GM11168 (cell line): ENCODE measurements at regions not wholly inside any gene's neighbourhood (a gene's known extent, or its start where the extent isn't known, plus 50 kb on each side); places are given as distances from the start of the nearest gene placed in this dataset.
"Not testable (repeated sequence)": the region's sequence is repeated elsewhere in the genome, so short reads cannot be mapped to it uniquely, and the experiment has no call there.

Experiments used
- in situ Hi-C: fragments of 300-500 bp; cut with MboI; formaldehyde crosslinking; loops from one replicate; pipeline ENCODE4 v1.12.0; 2022; ENCODE audit warnings: low sequenced_read_pairs; ENCODE audit not compliant: unreplicated experiment

- in situ Hi-C loops = no loop called here
Measured at GRCh38 chr2:145918951-145919350, 1399.0 kb upstream of the ZEB2 start.

DNA sequence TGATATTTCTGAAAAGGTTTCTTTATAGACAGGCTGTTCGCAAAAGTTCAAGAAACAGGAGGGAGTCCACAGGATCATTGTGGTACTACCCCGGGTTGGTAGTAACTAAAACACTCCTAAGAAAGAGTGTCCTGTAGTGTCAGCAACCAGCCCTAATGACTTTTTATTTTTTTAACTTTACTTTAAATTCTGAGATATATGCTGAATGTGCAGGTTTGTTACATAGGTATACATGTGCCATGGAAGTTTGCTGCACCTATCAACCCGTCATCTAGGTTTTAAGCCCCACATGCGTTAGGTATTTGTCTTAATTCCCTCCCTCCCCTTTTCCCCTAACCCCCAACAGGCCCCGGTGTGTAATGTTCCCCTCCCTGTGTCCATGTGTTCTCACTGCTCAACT, 1396.9 kb upstream of the ZEB2 start:
- in situ Hi-C loops = no loop called here

GRCh38 chr2:145914716-145915115, 1394.8 kb upstream of the ZEB2 start:
- in situ Hi-C loops = no loop called here

- in situ Hi-C loops = no loop called here
Measured at GRCh38 chr2:145910416-145910815, 1390.5 kb upstream of the ZEB2 start.

- in situ Hi-C loops = no loop called here
Measured at GRCh38 chr2:145909766-145910165, 1389.8 kb upstream of the ZEB2 start.

DNA sequence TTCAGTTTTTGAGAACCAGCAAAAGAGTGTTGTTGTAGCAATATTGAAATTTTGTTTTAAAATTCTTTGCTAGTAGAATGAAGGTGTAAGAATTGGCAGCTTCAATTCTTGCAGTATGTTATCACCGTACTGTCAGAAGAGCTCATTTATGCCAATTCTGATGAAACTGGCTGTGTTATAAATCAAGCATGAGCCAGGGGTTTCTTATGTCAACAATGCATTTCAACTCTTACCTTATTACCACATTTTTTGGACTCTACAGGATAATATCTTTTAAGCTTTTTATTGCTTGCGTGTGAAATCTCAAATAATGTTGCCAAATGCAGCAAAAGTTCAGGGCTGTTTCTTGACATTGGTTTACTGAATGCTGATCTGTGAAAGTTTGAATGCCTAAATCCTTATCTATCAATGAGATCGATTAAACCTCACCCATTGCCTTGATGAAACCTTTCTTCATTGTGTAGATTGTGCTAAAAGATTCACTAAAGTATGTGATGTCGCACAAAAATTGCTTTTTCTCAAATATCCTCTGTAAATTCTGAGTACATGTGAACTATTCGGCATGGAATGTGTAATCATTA, 1389.3 kb upstream of the ZEB2 start:
- in situ Hi-C loops = no loop called here

- in situ Hi-C loops = no loop called here
Measured at GRCh38 chr2:145906354-145906753, 1386.4 kb upstream of the ZEB2 start.

DNA sequence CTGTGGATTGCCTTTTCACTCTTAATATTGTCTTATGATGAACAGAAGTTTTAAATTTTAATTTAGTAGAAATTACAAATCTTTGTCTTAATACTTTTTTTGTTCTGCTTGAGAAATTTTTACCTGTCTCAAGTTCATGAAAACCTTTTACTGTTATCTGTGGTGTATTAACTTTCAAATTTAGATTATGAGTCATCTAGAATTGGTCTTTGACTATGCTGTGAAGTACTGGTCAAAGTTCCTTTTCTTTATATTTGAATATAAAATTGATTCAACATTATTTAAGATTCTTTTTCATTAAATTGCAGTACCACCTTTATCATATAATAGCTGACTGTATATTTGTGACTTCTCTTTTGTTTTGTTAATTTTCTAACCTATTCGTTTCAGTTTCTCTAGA, 1385.5 kb upstream of the ZEB2 start:
- in situ Hi-C loops = no loop called here

GRCh38 chr2:145897151-145897550, 1377.2 kb upstream of the ZEB2 start:
- in situ Hi-C loops = no loop called here

DNA sequence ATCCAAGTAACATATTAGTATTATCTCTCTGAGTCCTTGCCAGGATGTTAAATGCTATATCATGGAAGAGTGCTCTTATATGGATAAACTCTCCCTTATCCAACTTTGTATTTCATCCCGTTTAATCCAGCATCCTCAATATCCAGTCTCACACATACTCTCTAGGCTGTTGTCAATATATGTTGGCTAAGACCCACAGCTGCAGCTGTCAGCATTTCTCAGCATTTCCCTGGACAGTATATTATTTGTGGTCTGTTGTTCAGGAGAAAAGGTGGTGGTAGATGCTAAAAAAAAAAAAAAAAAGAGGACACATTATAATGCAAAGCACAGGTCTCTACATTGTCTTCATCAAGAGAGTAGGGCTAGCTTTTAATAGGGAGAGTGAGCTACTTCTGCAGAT, 1368.0 kb upstream of the ZEB2 start:
- in situ Hi-C loops = no loop called here

DNA sequence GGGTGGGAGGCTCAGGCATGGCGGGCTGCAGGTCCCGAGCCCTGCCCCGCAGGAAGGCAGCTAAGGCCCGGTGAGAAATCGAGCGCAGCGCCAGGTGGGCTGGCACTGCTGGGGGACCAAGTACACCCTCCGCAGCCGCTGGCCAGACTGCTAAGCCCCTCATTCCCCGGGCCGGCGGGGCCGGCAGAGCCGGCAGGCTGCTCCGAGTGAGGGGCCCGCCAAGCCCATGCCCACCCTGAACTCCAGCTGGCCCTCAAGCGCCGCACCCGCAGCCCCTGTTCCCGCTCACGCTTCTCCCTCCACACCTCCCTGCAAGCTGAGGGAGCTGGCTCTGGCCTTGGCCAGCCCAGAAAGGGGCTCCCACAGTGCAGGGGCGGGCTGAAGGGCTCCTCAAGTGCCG, 1361.1 kb upstream of the ZEB2 start:
- in situ Hi-C loops = not testable (repeated sequence)

DNA sequence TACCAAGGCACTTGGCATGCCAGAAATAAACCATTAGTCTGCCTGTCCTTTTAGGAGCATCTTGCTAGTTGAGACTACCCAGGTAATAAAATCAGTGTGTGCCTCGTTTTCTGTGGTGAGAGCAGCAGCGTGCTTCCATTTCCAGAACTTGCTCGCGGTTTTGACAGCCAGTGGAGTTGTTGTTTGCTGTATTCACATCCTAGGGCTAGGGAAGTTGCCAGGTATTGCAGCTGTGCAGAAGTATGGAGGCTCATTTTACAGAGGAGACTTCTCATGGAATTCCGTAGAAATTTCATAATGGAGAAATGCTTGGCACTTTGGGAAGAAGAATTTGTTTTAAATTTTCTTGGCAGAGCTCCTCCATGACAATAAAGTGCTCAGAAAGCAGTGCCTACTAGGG, 1355.1 kb upstream of the ZEB2 start:
- in situ Hi-C loops = no loop called here

DNA sequence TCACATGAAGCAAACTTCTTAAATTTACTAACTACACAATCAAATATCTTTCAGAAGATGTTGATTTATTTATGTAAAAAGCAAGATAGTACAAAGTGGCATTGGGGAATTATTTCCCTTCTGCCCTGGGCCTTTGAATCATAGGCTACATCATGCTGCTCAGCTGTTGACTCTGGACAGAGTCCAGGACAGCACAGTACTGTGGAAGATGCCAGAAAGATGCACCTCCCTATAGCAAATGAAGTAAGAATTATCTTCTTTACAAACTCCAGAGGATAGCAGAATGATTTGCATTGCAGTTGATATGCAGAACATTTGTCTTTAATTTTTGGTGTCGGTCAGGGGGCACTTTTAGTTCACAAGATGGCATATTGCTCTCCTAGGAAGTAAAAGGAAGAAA, 1354.5 kb upstream of the ZEB2 start:
- in situ Hi-C loops = no loop called here

- in situ Hi-C loops = no loop called here
Measured at GRCh38 chr2:145864501-145864900, 1344.6 kb upstream of the ZEB2 start.

GRCh38 chr2:145861940-145862339, 1342.0 kb upstream of the ZEB2 start:
- in situ Hi-C loops = no loop called here

DNA sequence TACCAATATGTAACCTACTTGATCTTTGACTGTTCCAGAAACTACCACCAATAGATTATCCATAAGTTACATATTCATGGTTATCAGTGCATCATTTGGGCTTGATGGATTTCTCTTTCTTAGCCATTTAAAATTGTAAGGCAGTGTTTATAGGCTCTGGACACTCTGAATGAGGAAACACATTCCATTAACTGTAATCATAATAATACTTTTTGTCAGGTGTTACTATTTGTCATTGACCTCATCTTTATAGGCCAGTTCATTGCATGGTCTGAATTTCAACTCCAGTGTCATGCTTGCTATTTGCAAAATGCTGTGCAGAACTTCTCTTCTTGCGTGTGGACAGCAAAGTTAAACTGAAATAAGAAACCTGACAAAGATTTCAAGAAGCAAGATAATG, 1340.2 kb upstream of the ZEB2 start:
- in situ Hi-C loops = no loop called here

- in situ Hi-C loops = no loop called here
Measured at GRCh38 chr2:145855142-145855541, 1335.2 kb upstream of the ZEB2 start.

- in situ Hi-C loops = no loop called here
Measured at GRCh38 chr2:145854039-145854755, 1334.3 kb upstream of the ZEB2 start.

GRCh38 chr2:145851730-145852129, 1331.8 kb upstream of the ZEB2 start:
- in situ Hi-C loops = no loop called here

GRCh38 chr2:145849466-145849865, 1329.5 kb upstream of the ZEB2 start:
- in situ Hi-C loops = no loop called here

DNA sequence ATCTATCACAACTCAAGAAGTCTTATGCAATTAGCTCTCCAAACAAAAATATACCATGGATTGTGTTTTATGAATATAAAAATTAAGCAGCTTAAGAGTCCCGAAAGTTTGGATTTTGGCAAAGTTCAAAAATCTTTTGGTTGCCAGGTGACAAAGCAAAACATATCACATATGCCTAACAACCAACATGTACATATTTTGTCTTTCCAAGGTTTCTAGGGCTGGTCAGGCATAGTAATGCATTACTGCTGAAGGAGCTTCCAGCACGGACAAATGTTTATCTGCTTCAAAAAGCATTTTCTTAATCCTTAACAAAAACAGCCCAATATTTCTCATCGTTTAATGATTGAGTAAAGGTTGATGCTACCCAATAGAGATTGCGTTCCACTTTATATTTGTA, 1327.1 kb upstream of the ZEB2 start:
- in situ Hi-C loops = no loop called here

- in situ Hi-C loops = no loop called here
Measured at GRCh38 chr2:145845923-145846322, 1326.0 kb upstream of the ZEB2 start.
